A673 (cell line): ENCODE measurements at regions not wholly inside any gene's neighbourhood (a gene's known extent, or its start where the extent isn't known, plus 50 kb on each side); places are given as distances from the start of the nearest gene placed in this dataset.

Source experiments
- BruUV-seq: library from RNA; stranded (reverse); fragments of 400-500 nt; replicated peaks from 2 replicates; lab custom pipeline; 2021; lab: Mats Ljungman, UMichigan
- CTCF ChIA-PET: fragments of 300-600 bp; sonication (Branson Sonifier 250); formaldehyde crosslinking; loops from one replicate; lab custom pipeline; 2022; ENCODE audit warnings: antibody characterized with exemption; lab: Charles Lee
- POLR2A ChIA-PET: fragments of 300-600 bp; sonication (Branson Sonifier 250); formaldehyde crosslinking; loops from one replicate; lab custom pipeline; 2022; ENCODE audit warnings: antibody characterized with exemption; ENCODE audit not compliant: low non-redundant PET; lab: Charles Lee
- DNase-seq: peaks from one replicate; pipeline ENCODE4 v3.0.0-alpha.2; 2015; ENCODE audit warnings: low spot score
- H3K27ac ChIP-seq: fragments of 200-600 bp; sonication (generic); 2 replicates; pipeline ENCODE4 v1.5.1; 2016; ENCODE audit warnings: mixed run types, low read depth, mild to moderate bottlenecking, mixed read lengths, antibody characterized with exemption, low read length; ENCODE audit not compliant: poor library complexity, severe bottlenecking
- H3K27me3 ChIP-seq: fragments of 200-600 bp; sonication (generic); replicated peaks from 2 replicates; pipeline ENCODE4 v1.6.1; 2017; ENCODE audit warnings: mixed run types, low read depth, mild to moderate bottlenecking, mixed read lengths, antibody characterized with exemption, low read length; ENCODE audit not compliant: insufficient read depth, poor library complexity
- H3K36me3 ChIP-seq: fragments of 200-600 bp; sonication (generic); 2 replicates; pipeline ENCODE4 v1.6.1; 2016; ENCODE audit warnings: mixed run types, mild to moderate bottlenecking, mixed read lengths, antibody characterized with exemption, low read length; ENCODE audit not compliant: insufficient read depth, poor library complexity, severe bottlenecking
- H3K4me1 ChIP-seq: fragments of 200-600 bp; sonication (generic); 2 replicates; pipeline ENCODE4 v1.6.1; 2017; ENCODE audit warnings: mixed run types, mild to moderate bottlenecking, mixed read lengths, antibody characterized with exemption, low read length; ENCODE audit not compliant: insufficient read depth, poor library complexity, severe bottlenecking
- H3K4me3 ChIP-seq: fragments of 200-600 bp; sonication (generic); 2 replicates; pipeline ENCODE4 v1.5.1; 2016; ENCODE audit warnings: low read depth, mixed run types, mild to moderate bottlenecking, mixed read lengths, low read length; ENCODE audit not compliant: poor library complexity, severe bottlenecking
- H3K9me3 ChIP-seq: fragments of 200-600 bp; sonication (generic); 2 replicates; pipeline ENCODE4 v1.6.1; 2016; ENCODE audit warnings: mixed run types, low read depth, mild to moderate bottlenecking, mixed read lengths, antibody characterized with exemption, low read length; ENCODE audit not compliant: poor library complexity, severe bottlenecking
- CTCF ChIP-seq: fragments of 300-800, 200-600 bp; sonication (generic); conservative IDR thresholded peaks from 2 replicates; pipeline ENCODE4 v1.5.1; 2017; ENCODE audit warnings: low read depth, mild to moderate bottlenecking, antibody characterized with exemption, low read length, moderate library complexity, mixed read lengths
- EZH2 ChIP-seq: fragments of 200-600 bp; sonication (generic); IDR thresholded peaks from 2 replicates; pipeline ENCODE4 v1.6.1; 2017; ENCODE audit warnings: borderline replicate concordance, low read depth, mild to moderate bottlenecking, mixed read lengths, antibody characterized with exemption, low read length; ENCODE audit not compliant: poor library complexity, severe bottlenecking
- intact Hi-C: fragments of 100-400 bp; cut with micrococcal nuclease; formaldehyde crosslinking; loops from one replicate; pipeline ENCODE4 v1.10.0; 2022; ENCODE audit not compliant: unreplicated experiment

- Histone ChIP-seq H3K27ac (no peak overlapping the region), H3K9me3 (no peaks in the 10 kb centered on the region), H3K27me3 (no peaks in the 10 kb centered on the region), H3K36me3 (no peaks in the 10 kb centered on the region), H3K4me3 (no peak overlapping the region), H3K4me1 (no peaks in the 10 kb centered on the region)
- ChIA-PET POLR2A (no interaction called here), CTCF (interaction anchor here (0.6 kb wide), 1 partner anchor 268 kb away, joined by 3 read pairs; no protein-coding TSS in a partner anchor)
- no peak for DNase-seq
- TF ChIP-seq EZH2 (no peak), CTCF (no peak)
- intact Hi-C loops = no loop called here
- BruUV-seq = no TSS peak
Measured at GRCh38 chr9:19512103-19512832, 103.5 kb downstream of the ACER2 start.

GRCh38 chr9:19511694-19512093 is 102.9 kb downstream of the ACER2 start:
- Histone ChIP-seq H3K27ac (no peak overlapping the region), H3K4me1 (no peaks in the 10 kb centered on the region), H3K4me3 (no peak overlapping the region), H3K27me3 (no peaks in the 10 kb centered on the region), H3K36me3 (no peaks in the 10 kb centered on the region), H3K9me3 (no peaks in the 10 kb centered on the region)
- BruUV-seq = no TSS peak
- no peak for DNase-seq
- POLR2A ChIA-PET = no interaction called here
- intact Hi-C loops = no loop called here
- TF ChIP-seq EZH2 (no peak), CTCF (no peak)
- CTCF ChIA-PET = interaction anchor here (0.6 kb wide), 1 partner anchor 268 kb away, joined by 3 read pairs; no protein-coding TSS in a partner anchor

DNA sequence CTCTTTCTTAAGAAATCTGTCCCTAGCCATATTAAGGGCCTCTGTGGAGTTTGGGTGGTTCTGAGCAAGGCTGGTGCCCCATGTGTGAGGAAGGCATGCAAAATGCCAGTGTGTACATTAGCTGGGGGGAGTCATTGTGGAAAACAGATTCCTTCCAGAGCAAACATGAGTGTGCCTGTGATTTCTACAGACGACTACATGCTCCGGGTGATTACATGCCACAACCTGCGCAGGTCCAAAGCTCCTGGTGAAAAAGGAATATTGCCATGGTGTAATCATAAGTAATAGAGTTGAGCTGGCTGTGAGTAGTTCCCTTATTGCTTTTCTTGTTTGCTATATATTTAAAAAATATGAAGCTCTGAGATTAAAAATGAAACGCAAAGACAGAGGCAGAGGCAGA is 102.1 kb downstream of the ACER2 start:
- no peak for DNase-seq
- CTCF ChIA-PET = no interaction called here
- Histone ChIP-seq H3K36me3 (no peaks in the 10 kb centered on the region), H3K4me1 (no peaks in the 10 kb centered on the region), H3K9me3 (no peaks in the 10 kb centered on the region), H3K27ac (no peak overlapping the region), H3K27me3 (no peaks in the 10 kb centered on the region), H3K4me3 (no peak overlapping the region)
- intact Hi-C loops = no loop called here
- TF ChIP-seq CTCF = no peak
- no peak for TF ChIP-seq EZH2
- POLR2A ChIA-PET = interaction anchor here (0.7 kb wide), 1 partner anchor 33 kb away, joined by 3 read pairs; no protein-coding TSS in a partner anchor
- BruUV-seq = no TSS peak
